ENCODE measurements at regions not wholly inside any gene's neighbourhood (a gene's known extent, or its start where the extent isn't known, plus 50 kb on each side); places are given as distances from the start of the nearest gene placed in this dataset.
"Not testable (repeated sequence)": the region's sequence is repeated elsewhere in the genome, so short reads cannot be mapped to it uniquely, and the experiment has no call there.

DNA sequence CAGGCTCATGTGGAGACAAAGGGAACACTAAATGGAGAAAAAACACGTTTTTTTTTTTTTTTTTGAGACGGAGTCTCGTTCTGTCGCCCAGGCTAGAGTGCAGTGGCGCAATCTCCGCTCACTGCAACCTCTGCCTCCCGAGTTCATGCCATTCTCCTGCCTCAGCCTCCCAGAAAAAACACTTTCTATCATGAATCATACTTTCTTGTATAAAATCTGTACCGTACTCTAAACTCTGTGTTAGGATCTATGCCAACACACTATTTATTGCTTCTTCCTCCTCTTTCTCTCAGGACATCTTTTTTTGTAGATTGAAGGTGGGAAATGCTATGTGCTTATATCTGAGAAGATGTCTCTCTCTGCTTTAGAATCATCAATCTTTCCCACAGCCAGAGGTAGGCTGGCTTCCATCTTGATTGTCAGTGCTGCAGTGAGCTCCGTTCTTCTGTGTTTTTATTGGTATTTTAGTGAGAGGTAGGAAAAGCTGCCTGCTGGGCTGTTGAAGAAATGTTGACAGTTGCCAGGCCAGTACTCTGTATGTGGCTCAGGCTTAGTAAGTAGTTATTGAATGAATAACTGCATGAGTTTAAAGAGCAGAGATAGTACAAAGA is 101.1 kb downstream of the GPR85 start:
- peak; percentile 50 for DNase-seq (ENCODE audit: low read depth)
- H3K4me3 ChIP-seq (ENCODE audit: low read depth, low read length), result no peak overlapping the region

DNA sequence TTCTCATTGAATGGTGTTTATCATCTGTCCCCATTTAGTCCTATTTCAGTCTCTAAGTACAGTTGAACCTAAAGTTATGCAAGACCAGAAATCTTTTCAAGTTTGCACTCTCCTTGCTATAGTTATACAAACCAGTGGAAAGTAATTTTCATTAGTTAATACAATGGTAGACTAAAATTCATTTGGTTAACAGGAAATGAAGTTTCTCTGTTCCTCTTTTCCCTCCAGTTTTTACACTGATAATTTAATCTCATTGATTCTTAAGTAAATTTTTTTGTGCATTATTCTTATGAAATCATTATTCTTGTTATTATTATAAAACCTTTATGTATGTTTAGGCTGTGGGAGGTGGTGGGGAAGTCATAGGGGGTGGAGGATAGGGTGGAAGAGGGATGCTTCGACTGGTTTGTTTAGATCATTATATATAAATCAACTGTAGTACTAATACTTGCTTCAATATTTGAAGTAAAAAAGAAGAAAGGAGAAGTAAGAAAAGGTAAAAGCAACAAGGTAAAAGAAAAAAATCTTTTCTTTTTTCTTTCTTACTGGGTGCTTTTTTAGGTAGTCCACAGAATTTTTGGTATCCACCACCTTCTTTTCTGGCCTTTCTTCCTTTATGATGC is 104.1 kb downstream of the GPR85 start:
- no peak for DNase-seq (ENCODE audit: low read depth)
- no peak overlapping the region for H3K4me3 ChIP-seq (ENCODE audit: low read depth, low read length)

DNA sequence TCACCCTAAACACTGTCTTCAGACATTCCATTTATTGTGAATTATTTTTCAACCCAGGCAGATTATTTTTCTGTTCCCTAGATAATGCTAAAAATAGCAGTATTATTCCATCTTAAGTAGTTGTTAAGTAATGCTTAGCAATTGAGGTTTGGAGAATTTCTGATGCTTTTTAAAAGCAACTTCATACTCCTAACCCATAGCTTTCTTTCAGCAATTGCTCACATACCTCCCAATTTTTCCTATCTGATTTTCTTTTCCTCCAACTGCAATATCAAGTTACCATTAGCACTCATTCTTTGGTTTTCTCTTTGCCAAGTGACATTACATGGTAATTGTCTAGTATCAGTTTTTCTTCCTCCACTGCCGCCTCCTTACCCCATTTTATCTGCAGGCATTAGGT is 104.7 kb downstream of the GPR85 start:
- DNase-seq (ENCODE audit: low read depth), result no peak
- H3K4me3 ChIP-seq (ENCODE audit: low read depth, low read length), result no peak overlapping the region

DNA sequence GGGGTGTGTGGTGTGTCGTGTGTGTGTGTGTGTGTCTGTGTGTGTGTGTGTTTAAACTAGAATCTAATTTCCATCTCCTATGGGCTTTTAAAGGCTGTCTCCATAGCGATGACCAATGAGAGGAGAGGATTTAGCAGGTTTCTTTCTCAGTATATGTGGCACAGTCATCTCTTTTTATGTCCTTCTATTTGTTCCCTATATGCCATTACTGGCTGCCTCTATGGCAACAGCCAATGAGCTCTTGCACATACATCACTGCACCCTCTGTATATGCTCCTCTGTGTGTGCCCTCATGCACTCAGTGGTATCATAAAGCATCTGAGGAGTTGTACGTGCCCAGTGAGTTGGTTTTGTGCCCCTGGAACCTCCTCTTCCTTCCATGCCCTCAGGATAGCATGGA is 107.6 kb downstream of the GPR85 start:
- not testable (repeated sequence) for H3K4me3 ChIP-seq (ENCODE audit: low read depth, low read length)

DNA sequence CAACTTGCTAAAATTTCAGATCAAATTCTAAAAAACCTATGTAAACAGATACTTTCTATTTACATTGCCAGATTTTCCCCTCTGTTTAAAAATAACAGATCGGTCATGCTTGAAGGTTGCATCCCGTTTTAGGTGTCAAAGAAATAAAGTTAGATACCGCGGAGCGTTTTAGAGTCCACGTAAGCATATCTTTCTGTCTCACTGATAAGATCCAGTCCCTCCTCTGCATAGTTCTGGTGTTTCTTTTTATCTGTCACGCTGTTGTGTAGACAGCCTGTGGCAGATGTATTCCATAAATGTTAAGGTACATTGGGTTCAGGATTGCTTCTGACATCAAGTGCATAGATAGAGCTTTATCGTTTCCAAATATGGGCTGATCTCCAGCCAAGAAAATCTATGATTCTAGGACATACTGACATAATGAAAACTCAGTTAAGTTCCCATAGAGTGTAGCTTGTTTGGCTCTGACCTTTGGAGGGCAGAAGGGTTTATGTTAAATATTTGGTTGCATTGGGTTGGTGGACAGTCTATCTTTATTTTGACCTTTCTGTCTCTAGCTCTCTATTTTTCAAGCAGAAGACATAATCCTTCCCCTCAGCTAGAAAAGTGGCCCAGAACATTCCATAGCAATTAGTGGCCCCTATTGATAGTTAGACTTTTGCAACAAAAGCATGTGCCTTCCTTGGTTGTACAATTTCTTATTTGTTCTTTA is 109.2 kb downstream of the GPR85 start:
- not testable (repeated sequence) for DNase-seq (ENCODE audit: low read depth); H3K4me3 ChIP-seq (ENCODE audit: low read depth, low read length)

More for the DNA sequence above, 107.6 kb downstream of the GPR85 start:
- DNase-seq (ENCODE audit: low read depth), result not testable (repeated sequence)

DNA sequence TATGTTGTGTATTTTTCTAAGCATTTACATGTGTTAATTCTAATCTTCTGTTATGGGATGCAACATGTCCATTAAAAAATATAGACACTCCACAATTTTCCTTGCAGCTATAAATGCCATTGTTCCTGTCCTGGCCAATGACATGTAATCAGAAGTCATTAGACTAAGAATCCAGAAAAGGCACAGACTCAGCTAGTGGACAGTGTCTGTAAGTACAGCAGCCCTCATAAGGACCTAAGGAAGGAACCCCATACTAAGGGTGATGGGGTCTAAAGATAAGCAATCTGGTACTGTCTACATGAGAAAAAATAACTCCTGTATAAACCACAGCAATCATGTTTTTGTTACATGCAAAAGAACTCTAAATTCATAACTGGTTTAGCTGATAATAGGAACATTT is 115.9 kb downstream of the GPR85 start:
- no peak overlapping the region for H3K4me3 ChIP-seq (ENCODE audit: low read depth, low read length)

DNA sequence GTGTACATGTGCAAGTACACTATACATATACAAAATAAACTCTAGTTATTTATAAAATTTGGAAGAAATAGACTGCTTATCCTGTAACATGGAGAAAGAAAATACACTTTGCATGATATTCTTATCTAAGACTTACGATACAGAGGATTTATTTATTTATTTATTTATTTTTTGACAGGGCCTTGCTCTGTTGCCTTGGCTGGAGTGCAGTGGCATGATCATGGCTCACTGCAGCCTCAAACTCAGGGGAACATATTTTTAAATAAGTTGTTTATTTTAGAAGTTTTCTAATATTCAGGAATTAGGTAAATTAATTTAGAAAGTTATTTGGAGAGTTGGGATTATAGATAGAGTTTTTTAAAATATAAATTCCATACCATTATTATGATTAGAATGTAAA is 116.7 kb downstream of the GPR85 start:
- DNase-seq (ENCODE audit: low read depth), result no peak
- H3K4me3 ChIP-seq (ENCODE audit: low read depth, low read length), result no peak overlapping the region

More for the DNA sequence above, 115.9 kb downstream of the GPR85 start:
- no peak for DNase-seq (ENCODE audit: low read depth)

DNA sequence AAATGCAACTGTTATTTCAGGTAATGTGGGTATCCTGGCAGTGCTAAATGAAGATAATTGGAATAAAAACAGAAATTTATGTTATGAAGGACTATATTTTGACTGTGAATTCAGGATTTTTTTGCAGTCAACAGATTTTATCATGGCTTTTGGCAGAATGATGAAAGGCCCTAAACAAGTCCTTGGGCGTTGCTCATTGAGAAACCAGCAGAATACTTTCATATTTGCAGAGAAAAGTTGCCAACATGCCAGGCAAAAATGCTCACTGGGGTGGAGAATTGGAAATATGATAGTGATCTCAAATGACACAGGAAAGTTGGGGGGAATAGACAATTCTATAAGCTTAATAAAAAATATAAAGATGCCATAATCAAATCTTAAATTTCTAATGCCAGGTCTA is 121.1 kb downstream of the GPR85 start:
- H3K4me3 ChIP-seq (ENCODE audit: low read depth, low read length), result no peak overlapping the region
- DNase-seq (ENCODE audit: low read depth), result no peak

DNA sequence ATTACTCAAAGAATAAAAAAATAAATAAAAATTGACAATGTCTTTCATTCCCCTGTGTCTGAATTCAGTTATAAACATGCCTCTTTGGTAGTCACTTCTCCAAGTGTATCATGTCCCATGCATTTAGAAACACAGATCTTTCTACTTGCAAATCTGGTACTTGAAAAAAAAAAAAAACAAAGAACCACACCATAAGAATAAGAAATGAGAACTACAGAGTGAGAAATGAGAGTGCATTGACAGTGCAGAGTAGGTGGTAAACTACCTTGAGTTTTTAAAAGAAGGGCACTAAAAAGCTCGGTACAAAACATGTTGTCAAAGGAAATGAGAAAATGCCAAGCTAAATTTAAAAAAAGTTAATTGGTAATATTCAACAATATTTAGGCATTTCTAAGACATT is 123.0 kb downstream of the GPR85 start:
- no peak overlapping the region for H3K4me3 ChIP-seq (ENCODE audit: low read depth, low read length)
- no peak for DNase-seq (ENCODE audit: low read depth)

DNA sequence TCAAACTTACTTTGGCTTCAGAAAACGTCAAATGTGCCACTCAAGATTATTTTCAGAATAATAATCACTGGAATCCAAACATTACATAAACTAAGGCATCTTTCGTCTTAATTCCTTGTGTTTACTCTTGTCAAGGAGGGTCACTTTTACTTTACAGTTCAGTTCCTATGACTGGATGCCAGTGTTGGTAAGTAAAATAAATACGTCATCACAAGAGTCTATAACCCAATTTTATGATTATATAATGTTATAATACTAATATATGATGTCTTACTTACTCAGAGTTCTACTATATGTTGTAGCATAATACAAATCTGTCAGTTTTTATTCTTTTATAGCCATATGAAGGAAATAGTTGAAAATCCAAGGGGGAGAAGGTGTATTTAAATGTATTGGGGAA is 123.8 kb downstream of the GPR85 start:
- no peak for DNase-seq (ENCODE audit: low read depth)
- no peak overlapping the region for H3K4me3 ChIP-seq (ENCODE audit: low read depth, low read length)

DNA sequence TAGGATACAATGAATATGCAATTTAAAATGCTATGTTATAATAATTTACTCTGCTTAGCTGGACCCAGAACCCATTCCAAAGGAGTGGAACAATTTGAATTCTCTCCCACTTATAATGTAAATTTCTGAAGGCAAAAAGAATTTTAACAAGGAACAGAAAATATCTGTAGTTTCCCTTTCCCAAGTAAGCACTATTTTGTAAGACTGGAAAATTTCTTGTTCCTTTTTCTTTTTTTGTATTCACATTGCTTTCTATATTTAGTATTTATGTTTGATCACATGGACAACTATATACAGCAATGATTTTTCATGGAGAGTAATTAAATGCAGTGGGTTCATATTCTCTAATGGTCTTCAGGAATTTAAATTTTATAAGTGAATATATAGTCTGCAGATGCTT is 127.4 kb downstream of the GPR85 start:
- no peak for DNase-seq (ENCODE audit: low read depth)

DNA sequence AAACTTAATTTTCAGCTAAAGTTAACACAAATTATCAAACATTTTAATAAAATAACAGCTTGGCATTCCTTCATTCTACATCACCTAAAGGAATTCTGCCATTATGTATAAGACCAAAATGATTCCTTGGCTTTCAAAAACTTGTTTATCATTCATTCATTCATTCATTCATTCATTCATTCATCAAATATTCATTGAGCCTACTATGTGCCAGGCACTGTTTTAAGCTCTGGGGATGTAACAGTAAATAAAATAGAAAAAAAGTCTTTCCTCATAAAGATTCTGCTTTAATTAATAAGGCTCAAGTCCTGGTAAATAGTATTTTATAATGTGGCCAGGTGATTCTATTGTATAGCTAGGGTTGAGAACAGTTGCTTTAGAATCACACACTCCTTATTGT is 127.9 kb downstream of the GPR85 start:
- H3K4me3 ChIP-seq (ENCODE audit: low read depth, low read length), result no peak overlapping the region

More for the DNA sequence above, 127.4 kb downstream of the GPR85 start:
- no peak overlapping the region for H3K4me3 ChIP-seq (ENCODE audit: low read depth, low read length)

DNA sequence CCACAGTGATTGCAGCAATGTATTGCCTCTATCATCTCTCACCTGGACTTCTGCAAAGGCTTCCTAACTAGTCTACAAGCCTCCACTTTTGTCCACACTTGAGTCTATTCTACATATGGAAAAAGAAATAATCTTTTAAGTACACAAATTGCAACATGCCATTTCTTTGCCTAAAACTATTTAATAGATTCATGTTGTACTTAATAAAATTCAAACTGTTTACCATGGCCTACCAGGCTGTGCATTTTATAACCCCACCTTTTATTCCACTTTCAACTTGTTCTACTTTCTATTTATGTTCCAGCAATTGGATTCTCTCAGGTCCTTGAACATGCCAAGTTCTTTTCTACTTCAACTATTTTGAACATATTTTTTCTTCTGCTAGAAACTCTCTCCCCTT is 128.7 kb downstream of the GPR85 start:
- DNase-seq (ENCODE audit: low read depth), result no peak

More for the DNA sequence above, 127.9 kb downstream of the GPR85 start:
- DNase-seq (ENCODE audit: low read depth), result no peak

DNA sequence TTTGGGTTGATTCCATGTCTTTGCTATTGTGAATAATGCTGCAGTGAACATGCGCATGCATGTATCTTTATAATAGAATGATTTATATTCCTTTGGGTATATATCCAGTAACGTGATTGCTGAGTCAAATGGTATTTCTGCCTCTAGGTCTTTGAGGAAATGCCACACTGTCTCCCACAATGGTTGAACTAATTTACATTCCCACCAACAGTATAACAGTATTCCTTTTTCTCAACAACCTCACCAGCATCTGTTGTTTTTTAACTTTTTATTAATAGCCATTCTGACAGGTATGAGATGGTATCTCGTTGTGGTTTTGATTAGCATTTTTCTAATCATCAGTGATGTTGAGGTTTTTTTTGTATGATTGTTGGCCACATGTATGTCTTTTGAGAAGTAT is 133.6 kb downstream of the GPR85 start:
- not testable (repeated sequence) for DNase-seq (ENCODE audit: low read depth); H3K4me3 ChIP-seq (ENCODE audit: low read depth, low read length)

More for the DNA sequence above, 128.7 kb downstream of the GPR85 start:
- no peak overlapping the region for H3K4me3 ChIP-seq (ENCODE audit: low read depth, low read length)

DNA sequence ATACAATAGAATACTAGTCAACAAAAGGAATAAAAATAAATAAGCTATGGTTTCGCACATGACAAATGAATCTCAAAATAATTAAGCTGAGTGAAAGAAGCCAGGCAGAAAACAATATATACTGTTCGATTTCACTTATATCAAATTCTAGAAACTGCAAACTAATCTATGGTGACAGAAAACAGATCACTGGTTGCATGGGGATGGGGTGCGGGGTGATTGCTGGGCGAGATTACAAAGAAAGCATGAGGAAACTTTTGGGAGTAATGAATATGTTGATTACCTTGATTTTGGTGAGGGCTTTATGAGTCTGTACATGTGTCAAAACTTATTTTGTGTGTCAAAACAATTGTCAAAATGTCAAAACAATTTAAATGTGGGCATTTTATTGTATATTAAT is 135.6 kb downstream of the GPR85 start:
- H3K4me3 ChIP-seq (ENCODE audit: low read depth, low read length), result no peak overlapping the region
- no peak for DNase-seq (ENCODE audit: low read depth)

DNA sequence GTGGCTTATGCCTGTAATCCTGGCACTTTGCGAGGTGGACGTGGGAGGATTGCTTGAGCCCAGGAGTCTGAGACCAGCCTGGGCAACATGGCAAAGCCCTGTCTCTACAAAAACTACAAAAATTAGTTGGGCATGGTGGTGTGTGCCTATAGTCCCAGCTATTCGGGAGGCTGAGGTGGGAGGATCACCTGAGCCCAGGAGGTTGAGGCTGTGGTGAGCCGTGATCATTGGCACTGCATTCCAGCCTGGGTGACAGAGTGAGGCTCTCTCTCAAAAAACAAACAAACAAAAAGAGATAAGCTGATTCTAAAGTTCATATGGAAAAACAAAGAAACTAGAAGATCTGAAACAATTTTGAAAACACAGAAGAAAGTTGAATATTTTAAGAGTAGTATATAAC is 136.9 kb downstream of the GPR85 start:
- not testable (repeated sequence) for DNase-seq (ENCODE audit: low read depth); H3K4me3 ChIP-seq (ENCODE audit: low read depth, low read length)

DNA sequence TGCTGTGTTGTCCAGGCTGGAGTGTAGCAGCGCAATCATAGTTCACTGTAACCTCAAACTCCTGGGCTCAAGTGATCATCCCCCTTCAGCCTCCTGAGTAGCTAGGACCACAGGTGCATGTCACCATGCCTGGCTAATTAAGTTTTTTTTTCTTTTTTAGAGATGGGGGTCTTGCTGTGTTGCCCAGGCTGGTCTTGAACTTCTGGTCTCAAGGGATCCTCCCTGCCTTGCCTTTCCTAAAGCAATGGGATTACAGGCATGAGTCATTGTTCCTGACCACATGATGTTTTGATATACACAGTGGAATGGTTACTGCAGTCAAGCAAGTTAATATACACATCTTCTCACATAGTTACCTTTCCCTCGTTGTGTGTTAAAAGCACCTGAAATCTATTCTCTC is 140.3 kb downstream of the GPR85 start:
- H3K4me3 ChIP-seq (ENCODE audit: low read depth, low read length), result no peak overlapping the region
- no peak for DNase-seq (ENCODE audit: low read depth)

DNA sequence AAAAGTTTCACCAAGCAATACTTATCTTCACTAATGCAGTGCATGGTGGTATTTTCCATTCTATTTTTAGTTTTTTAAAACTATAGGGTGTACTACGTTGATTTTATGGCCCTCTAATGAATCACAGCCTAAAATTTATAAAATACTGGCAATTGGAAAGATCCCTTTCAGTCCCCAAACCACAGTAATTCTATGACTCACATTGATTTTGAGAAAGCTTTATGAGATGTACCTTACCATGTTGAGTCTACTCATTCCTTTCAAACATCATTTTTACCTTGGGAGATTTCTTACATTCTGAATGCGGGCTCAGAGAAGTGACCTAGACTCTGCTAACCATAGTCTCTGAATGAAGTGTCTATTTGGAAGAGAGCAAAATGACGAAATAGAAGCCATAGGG is 141.6 kb downstream of the GPR85 start:
- no peak for DNase-seq (ENCODE audit: low read depth)
- no peak overlapping the region for H3K4me3 ChIP-seq (ENCODE audit: low read depth, low read length)

DNA sequence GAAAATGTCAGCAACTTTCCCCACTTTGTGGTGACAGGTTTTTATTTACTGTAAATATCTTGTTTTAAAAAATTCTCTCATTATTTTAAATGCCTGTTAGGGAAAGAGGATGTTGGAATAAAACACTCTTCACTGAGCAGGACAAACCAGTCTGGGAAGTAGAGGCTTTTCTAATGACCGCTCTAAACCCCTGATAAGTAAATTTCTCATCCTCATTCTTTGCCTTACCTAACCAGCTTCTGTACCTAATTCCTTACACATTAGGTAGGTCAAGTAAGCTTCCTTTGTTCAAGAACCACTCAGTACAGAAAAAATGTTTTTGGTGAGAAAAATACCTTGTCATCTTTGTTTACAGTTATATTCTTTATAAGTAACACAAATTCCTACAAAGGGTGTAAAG is 143.6 kb downstream of the GPR85 start:
- DNase-seq (ENCODE audit: low read depth), result no peak
- no peak overlapping the region for H3K4me3 ChIP-seq (ENCODE audit: low read depth, low read length)

DNA sequence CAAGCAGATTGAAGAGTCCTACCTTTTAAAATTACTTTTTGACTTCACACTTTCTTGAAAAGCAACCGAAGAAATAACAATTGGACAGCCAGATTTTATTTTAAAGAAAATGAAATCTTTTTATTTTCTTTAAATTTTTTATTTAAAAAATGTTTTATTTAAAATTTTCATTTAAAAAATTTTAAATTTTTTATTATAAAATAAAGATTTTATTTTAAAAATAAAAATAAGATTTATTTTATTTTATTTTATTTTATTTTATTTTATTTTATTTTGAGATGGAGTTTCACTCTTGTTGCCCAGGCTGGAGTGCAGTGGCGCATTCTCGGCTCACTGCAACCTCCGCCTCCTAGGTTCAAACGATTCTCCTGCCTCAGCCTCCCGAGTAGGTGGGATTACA is 144.5 kb downstream of the GPR85 start:
- DNase-seq (ENCODE audit: low read depth); H3K4me3 ChIP-seq (ENCODE audit: low read depth, low read length): not testable (repeated sequence)

DNA sequence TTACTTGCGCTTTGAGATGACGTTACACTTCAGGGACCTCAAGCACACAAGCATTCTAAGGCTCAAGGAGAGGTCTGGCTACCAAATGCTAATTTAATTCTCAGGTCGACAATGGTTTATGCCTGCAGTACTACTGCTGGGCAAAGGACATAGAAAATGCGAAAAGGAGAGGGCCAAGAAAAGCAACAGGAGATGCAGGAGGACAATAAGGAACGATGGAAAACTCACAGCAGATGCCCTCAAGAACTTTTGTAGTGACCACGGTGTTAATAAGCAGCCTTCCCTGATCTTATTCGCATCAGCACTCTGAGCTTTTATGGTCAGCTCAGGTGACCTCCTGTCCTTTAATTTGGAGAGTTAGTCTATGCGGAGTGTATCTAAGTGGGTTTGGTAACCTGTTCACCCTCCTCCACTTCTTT is 146.3 kb downstream of the GPR85 start:
- DNase-seq (ENCODE audit: low read depth), result no peak
- peak overlapping the region; percentile 88 for H3K4me3 ChIP-seq (ENCODE audit: low read depth, low read length)
